ENCODE measurements at regions not wholly inside any gene's neighbourhood (a gene's known extent, or its start where the extent isn't known, plus 50 kb on each side); places are given as distances from the start of the nearest gene placed in this dataset.

DNA sequence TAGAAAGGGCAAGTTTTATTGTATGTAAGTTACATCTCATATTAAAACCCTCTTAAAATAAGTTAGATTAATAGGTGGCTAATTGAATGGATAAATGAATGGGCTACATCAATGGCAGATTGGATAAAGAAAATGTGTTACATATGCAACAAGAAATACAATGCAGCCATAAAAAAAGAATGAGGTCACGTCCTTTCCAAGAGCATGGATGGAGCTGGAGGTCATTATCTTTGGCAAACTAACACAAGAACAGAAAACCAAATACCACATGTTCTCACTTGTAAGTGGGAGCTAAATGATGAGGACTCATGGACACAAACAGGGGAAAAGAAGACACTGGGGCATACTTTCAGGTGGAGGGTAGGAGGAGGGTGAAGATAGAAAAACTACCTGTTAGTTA, 182.2 kb upstream of the GNAI1 start:
- no peak for TF ChIP-seq POLR2A (IDR thresholded peaks at IDR 0.05)
- TF ChIP-seq, protein P1, sequence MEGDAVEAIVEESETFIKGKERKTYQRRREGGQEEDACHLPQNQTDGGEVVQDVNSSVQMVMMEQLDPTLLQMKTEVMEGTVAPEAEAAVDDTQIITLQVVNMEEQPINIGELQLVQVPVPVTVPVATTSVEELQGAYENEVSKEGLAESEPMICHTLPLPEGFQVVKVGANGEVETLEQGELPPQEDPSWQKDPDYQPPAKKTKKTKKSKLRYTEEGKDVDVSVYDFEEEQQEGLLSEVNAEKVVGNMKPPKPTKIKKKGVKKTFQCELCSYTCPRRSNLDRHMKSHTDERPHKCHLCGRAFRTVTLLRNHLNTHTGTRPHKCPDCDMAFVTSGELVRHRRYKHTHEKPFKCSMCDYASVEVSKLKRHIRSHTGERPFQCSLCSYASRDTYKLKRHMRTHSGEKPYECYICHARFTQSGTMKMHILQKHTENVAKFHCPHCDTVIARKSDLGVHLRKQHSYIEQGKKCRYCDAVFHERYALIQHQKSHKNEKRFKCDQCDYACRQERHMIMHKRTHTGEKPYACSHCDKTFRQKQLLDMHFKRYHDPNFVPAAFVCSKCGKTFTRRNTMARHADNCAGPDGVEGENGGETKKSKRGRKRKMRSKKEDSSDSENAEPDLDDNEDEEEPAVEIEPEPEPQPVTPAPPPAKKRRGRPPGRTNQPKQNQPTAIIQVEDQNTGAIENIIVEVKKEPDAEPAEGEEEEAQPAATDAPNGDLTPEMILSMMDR (IDR thresholded peaks at IDR 0.05), result no peak
